ENCODE measurements at regions not wholly inside any gene's neighbourhood (a gene's known extent, or its start where the extent isn't known, plus 50 kb on each side); places are given as distances from the start of the nearest gene placed in this dataset.

DNA sequence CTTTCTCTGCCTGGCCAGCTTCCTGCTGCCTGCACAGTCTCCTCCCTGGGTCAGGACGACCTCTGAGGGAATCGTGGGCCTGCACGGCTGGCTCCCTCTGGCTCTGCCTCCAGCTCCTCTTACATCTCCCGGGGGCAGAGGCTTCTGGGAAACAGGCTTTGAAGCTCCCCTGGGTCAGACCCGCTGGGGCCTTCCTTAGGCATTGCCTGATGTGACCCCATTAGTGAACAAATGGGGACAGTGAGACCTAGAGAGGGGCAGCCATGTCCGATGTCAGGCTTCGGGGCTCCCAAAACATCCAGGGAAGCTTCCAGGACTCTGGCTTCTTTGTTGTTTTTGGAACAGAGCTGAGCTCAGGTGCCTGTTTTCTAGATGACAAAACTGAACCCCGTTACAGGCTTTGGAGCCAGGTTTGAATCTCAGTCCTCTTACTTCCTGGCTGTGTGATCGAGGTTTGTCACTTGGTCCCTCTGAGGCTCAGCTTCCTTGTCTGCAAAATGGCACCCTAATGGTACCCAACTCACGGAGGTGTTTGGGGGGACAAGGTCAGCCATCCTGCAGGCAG is 94.3 kb downstream of the CEBPB start:
- DNase-seq (ENCODE audit: low read depth in 4 of 4, low spot score in 3 of 4), result no peak

DNA sequence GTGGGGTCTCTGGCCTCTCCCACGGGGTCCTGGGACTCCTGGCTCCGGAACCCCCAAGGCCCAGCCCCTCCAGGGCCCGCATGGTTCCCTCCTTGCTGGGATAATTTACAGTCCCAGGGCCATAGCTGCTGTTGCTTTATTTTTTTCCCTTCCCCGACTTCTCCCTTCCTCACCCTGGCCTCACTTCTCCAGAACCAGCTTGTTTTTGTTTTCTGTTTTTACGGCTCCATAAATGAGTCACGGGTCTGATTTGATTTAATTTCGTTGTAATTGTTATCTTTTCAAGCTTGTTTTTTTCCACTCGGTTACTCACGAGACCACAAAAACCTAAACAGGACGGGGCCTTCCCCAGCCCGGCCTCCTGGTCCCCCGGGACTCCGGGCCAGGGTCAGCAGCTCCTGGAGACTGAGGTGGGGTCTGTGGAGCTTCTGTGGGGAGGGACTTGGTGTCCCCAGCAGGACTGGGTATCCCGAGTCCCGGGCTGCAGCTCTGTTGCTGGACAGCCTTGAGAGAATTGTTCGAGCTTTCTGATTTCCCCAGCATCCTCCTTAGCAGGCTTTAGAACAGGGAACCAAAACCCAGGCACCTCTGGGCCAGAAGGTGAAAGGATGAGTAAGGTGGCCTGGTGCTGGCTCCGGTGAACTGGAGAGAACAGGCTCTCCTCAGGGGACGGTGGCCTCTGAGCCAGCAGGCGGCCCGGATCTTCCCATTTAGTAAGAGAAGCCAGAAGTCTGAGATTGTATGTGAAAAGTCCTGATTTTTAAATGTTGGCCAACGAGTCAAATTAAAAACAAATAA is 94.9 kb downstream of the CEBPB start:
- DNase-seq (ENCODE audit: low read depth in 4 of 4, low spot score in 3 of 4), result peak in 3 of 4 donors; percentile 48 to 76 (median 65)

DNA sequence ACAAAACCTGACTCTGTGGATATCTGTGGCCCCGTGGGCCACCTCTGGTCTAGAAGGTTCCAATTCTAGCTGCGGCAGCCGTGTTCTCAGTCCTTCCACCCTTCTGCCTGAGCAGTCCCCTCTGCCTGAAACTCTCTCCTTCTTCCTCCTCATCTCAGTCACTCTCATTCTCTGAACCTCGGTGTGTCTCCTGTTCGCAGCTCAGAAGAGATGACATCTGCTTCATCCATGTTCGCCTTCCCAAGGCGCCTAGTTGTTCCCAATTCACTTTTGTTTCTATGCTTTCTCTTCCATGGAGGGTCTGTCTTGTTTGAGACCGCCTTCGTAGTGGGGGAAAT is 95.5 kb downstream of the CEBPB start:
- no peak for DNase-seq (ENCODE audit: low read depth in 4 of 4, low spot score in 3 of 4)

DNA sequence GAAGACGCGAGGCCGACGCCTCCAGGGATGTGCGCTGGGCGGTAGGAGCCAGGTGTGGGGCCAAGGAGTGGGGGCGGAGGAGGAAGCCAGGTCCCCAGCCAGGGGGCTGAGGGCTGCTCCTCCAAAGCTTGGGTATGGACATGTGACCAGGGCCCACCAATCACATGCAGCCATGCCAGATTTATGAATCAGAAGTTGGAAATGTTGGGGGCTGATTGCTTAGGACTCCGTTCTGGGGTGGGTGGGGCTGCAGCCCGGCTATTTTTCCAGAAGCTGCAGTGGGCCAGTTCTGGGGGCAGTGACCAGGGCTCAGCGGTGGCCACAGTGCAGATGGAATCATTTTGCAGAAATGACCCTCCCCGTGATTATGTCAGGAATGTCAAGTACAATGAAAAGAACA is 96.0 kb downstream of the CEBPB start:
- DNase-seq (ENCODE audit: low read depth in 4 of 4, low spot score in 3 of 4), result no peak

DNA sequence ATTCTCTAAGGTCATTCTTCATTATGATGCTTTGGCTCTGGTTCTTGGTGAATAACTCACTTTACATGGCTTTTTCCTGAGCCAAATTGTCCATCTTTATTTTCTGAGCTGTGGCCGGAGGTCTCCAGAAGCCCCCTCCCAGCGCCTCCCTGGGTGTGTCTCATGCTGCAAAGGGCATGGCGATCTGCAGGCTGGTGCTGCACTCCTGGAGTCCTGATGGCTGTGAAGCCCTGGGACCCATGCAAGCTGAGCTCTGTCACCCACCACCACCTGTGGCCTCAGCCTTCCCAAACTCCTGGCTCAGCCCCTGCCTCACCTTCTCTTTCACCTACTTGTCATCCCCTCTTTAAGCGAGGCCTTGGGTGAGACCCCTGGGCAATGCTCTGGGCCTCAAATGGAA is 96.9 kb downstream of the CEBPB start:
- DNase-seq (ENCODE audit: low read depth in 4 of 4, low spot score in 3 of 4), result no peak

DNA sequence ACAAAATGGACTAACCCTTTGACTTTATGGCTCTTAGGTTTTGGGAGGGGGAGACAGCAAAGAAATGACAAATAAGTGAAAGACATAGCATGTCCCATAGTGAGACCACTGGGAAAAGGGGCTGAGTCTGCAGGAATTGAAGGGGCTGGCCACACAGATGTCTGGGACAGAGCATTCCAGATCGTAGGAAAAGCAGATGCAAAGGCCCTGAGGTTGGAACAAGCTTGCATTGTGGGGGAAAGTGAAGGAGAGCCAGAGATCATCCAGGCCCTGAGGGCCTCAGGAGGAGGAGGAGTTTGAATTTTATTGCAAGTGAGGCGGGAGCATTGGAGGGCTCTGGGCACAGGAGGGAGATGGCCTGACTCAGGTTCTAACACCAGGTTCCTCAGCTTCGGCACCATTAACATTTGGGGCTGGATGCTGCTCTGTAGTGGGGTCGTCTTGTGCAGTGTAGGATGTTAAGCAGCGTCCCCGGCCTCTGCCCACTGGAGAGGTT is 97.5 kb downstream of the CEBPB start:
- no peak for DNase-seq (ENCODE audit: low read depth in 4 of 4, low spot score in 3 of 4)

DNA sequence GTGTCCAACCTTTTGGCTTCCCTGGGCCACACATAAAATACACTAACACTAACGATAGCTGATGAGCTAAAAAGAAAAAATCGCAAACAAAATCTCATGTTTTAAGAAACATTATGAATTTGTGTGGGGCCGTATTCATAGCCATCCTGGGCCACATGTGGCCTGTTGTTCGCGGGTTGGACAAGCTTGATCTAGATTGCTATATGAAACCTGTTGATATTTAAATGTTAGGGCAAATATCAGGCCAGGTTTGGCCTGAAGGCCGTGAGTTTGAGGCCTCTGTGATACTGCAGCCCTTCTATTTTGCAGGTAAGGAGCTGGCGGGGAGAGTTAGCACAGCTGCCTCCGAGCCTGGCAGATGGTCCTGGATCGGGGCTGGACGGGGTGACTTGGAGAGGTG is 99.0 kb downstream of the CEBPB start:
- DNase-seq (ENCODE audit: low read depth in 4 of 4, low spot score in 3 of 4), result no peak

DNA sequence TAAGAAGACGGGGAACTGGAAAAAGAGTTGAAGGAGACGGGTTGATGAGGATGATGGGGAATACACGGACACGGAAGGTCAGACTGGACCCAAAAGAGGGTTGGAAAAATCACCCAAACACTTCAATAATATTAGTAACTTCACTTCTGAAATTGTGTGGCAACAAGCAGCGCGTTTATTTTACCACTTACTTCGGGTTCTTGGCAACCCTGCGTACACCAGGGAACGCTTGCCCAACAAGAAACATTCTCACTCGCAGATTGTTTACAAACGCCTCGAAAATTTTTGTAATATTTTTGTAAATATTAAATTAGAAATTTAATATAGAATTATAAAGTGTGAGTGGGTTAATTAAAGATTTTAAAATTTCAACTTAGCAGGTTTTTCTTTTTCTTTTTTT is 99.5 kb downstream of the CEBPB start:
- no peak for DNase-seq (ENCODE audit: low read depth in 4 of 4, low spot score in 3 of 4)

DNA sequence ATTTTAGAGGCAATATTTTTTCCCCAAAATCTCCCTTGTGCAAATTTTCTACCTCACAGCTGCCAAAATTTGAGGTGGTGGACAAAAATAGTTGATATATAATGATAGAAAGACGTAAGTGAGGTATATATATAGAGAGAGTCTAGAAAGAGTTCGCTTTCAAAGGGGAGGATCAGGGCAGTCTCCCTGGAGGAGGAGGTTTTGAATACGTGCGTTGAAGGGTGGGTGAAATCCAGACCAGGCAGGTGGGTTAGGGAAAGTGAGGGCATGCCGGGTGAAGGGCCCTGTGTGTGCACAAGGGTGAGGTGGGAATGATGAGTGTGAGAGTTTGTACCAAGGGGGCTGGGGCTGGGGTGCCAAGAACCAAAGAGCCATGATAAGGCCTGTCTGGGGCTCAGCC is 100.2 kb downstream of the CEBPB start:
- no peak for DNase-seq (ENCODE audit: low read depth in 4 of 4, low spot score in 3 of 4)

DNA sequence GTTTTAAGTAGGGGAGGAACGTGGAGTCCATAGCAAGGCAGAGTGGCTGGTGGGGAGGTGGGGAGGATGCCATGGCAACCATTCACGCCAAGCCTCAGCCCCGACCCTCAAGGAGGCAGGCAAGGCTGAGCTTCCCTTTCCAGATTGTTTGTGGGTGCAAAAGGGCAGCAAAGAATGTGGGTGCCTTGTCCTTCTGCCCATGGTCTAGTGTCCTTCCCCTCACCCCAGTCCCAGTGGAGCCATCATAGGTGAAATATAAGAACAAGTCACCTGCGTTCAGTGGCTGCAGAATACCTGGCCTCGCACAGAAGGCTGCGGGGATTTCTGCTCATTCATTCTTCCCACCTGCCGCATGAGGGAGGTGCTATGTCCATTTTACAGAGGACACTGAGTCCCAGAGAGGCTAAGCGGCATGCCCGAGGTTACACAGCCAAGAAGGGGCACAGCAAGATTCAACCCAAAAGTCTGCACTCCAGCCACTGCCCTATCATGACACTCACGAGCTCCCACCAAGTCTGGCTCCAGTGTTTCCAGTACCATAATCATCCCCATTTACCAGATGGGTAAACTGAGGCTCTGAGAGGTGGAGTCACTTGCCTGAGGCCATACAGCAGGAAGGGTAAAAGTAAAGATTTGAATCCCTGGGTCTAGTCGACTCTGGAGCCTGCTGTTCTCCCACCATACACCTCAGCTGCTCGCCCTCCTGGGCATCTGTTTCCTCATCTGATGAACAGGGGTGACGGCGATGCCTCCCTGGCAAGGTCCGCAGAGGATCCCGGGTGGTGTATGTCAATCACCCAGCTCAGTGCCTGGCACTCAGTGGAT is 100.8 kb downstream of the CEBPB start:
- DNase-seq (ENCODE audit: low read depth in 4 of 4, low spot score in 3 of 4), result no peak

DNA sequence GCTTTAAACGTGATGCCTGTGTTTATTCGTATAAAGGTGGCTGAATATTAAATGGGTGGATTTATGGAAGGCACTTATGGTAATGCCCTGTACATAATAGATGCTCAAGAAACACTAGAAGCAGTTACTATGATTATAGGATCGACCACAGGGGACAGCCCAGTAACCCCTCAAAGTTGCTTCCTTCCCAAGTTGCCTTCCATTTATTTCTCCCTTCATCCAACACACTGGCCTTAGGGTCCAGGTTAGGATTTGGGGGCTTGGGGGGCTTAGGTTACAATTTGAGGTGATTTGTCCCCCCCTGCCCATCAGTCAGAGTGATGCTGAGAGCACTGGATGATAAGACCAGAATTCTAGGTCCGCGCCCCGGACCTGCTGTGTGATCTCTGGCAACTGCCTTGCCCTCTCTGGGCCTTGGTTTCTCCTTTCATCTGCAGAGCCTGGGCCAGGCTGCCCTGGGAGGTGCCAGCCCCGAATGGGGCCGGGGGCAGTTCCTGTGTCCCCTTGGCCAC is 101.5 kb downstream of the CEBPB start:
- no peak for DNase-seq (ENCODE audit: low read depth in 4 of 4, low spot score in 3 of 4)

DNA sequence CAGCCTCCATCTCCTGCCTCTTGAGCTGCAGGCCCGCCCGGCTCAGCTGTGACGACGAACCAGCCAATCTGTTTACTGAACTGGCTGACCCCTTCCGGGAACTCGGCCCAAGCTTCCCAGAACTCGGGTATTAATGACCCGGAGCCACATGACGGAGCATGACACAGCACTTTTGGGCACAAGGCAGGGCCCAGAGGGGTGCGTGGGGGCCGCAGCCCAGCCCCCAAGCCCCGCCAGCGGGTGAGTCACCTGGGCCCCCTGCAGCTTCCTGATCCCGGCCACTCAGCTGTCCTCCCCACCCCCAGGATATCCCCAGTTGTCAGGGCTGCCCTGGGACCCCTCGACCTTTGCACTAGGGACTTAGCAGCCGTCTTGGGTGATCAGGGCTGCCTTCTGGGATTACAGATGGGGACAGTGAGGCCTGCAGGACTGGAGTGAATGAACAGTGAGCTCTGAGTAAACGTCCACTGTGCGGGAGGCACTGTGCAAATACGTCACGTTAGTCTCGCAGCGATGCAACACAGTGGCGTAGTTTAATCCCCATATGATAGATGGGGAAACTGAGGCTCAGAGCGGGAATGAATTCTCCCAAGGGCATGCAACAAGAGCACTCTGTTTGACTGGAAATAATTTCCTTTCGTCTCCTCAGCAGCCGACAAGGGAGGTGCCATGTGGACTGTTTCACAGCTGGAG is 102.1 kb downstream of the CEBPB start:
- peak in 3 of 4 donors; percentile 60 to 82 (median 75) for DNase-seq (ENCODE audit: low read depth in 4 of 4, low spot score in 3 of 4)

DNA sequence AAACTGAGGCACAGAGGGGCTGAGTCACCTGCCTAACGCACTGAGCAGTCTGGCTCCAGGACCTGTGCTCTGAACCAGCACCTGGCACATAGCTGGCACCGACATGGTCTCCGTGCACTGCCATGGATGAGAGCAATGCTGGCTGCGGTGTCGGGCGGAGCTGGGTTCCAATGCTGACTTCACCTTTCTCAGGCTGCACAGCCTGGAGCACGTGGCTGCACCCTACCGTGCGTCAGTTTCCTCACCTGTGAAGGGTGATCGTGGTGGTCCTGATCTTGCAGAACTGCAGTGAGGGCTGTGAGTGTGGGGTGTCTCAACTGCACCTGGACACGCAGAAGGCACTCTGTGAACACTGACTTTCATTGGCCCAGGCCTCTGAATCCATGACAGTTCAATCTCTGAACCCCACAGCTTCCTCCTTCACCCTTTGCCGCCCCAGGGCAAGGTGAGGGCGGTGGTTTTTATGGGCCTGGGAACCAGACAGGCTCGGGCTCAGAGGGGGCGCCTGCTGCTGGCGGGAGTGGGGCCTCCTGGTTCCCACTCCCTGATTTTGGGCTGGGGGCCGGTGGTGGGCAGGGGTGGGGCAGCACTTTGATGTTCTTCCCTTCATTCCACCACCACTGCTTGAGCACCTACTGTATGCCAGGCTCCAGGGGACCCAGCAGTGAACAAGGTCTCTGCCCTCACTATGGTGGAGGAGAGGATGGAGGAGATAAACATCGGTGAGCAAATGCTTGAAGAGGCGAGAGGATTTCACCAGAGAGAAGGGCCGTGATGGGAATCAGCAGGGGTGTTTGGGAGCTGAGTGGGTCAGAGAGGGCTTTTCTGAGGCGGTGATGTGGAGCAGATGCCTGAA is 102.9 kb downstream of the CEBPB start:
- DNase-seq (ENCODE audit: low read depth in 4 of 4, low spot score in 3 of 4), result no peak

DNA sequence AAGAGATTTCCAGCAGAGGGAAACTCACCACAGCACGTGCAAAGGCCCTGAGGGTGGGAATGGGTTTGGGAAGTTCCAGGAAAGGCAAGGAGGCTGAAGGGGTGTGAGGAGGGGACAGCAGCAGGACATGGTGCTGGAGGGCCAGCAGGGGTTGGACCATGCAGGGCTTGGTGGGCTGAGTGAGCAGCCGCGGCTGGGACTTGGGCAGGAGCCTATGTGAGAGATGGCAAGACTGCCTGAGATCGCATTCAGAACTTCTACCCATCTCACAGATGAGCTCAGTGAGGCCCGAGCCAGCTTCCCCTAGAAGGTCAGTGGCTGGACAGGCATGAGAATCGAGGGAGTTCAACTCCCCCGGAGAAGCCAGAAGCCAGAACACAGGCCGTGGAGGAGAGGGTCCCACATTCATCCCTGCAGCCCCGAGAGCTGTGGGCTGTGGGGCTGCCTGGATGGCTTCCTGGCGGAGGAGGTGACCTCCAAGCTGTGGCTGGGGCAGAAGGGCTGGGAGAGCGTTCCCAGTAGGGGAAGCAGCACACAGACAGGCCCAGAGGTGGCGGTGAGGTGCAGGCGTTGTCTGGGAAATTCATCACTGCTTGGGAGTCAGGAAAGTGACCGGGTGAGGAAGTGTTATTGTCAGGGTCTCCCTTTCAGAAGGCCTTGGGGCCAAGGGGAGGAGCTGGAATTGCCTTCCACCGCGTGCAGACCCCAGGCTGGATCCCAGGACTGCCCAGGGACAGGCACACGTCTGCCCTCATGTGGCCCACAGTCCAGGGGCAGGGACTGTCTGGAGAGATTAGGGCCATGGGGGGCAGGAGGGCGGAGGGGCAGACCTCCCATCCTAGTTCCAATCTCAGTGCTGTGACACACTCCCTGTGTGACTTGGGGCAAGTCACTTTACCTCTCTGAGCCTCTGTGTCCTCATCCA is 103.8 kb downstream of the CEBPB start:
- DNase-seq (ENCODE audit: low read depth in 4 of 4, low spot score in 3 of 4), result no peak

DNA sequence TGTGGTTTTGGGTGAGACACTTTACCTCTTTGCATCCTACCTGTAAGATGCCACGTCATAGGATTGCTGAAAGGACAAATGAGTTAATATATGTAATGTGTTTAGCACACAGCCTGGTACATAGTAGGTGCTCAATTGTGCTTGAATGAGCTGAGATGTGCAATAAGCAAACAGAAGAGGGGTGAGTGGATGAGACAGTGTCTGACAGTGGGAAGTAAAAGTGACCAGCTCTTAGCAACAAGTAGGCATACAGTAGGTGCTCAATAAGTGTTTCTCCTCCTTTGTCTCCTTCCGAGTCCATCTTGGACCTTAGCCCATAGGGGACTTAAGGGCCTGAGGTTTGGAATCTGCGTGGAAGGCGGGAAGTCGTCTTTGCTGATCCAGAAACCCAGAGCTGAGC is 104.7 kb downstream of the CEBPB start:
- no peak for DNase-seq (ENCODE audit: low read depth in 4 of 4, low spot score in 3 of 4)

DNA sequence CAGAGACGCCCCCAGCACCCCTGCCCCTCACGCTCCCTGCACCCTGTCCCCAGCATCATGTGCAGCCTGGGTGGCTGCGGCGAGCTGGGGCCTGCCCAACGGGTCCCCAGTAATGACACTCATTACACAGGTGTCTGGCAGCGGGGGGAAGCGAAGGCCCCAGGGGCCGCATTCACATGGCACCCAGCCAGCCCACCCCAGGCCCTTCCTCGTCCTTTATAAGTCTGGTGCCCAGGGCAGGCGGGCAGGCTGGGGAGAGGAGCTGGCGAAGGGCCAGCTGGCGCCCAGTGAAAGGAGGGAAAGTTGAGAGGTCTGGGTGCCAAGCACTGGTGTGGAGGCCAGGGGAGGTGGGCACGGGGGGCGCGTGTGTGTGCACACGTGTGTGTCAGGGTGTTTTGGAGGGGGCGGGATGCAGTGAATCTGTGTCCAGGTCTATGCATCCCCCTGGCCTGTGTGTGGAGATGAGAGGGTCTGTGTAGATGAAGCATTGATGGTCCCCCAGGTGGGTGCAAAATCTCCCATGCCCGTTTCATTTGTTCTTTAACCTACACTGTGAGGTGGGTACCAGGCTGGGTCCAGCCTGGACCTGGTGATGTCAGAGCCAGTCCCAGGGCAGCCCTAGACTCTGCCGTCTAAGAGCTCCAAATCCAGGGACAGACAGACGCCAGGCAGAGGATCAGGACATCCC is 105.3 kb downstream of the CEBPB start:
- DNase-seq (ENCODE audit: low read depth in 4 of 4, low spot score in 3 of 4), result no peak

DNA sequence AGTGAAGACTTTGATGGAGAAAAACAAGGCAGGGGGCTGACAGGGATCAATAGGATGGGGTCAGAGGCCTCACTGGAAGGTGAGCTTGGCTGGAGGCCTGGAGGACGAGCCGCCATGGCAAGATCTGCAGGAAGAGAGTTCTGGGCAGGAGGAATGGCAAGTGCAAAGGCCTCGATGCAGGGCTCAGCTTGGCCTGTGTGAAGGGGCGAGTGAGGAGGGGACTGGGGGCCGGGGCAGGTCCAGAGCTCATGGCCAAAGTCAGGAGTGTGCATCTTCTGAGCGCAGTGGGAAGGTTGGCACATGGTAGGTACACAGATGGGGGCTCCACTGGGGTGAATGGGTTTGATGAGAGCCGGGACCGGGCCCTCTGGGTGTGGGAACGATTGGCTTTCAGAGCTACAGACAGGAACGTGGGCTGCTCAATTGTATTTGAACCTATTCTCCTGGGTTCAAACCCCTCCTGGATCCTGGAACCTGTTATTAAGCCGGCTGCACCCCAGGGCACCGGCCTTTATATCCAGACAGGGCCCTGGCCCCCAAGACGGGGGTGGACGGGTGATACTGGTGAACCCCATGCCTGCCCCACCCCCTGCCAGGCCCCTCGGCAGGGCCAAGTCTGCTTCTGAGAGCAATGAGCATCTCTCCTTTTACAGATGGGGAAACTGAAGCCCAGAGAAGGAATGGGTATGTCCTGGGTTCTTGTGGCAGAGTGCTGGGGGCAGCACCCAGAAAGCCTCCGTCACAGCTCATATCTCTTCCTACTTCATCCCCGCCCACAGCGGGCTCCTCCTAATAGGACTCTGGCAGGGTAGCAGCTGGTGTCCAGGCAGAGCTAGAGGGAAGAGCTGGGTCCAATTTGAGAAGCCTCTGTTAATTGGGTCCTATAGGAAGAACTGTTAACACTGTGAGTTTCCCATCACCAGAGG is 106.1 kb downstream of the CEBPB start:
- DNase-seq (ENCODE audit: low read depth in 4 of 4, low spot score in 3 of 4), result no peak

All from right renal pelvis (tissue), 4 donors.